Caco-2 (cell line): ENCODE measurements at regions not wholly inside any gene's neighbourhood (a gene's known extent, or its start where the extent isn't known, plus 50 kb on each side); places are given as distances from the start of the nearest gene placed in this dataset.

Experiments used
- BruUV-seq: library from RNA; stranded (reverse); fragments of 400-500 nt; replicated peaks from 2 replicates; lab custom pipeline; 2021; lab: Mats Ljungman, UMichigan
- CTCF ChIA-PET: fragments of 300-600 bp; sonication (Branson Sonifier 250); formaldehyde crosslinking; loops from one replicate; lab custom pipeline; 2022; ENCODE audit warnings: antibody characterized with exemption; lab: Charles Lee
- POLR2A ChIA-PET: fragments of 300-600 bp; sonication (Branson Sonifier 250); formaldehyde crosslinking; loops from one replicate; lab custom pipeline; 2022; ENCODE audit warnings: antibody characterized with exemption; lab: Charles Lee
- DNase-seq, 2 experiments: peaks; one replicate each; pipeline versions ENCODE4 v3.0.0 to v3.0.0-alpha.2; 2020 to 2022
- H3K27me3 ChIP-seq: replicated peaks from 2 replicates; pipeline ENCODE4 v1.6.0; 2011; ENCODE audit warnings: low read length; ENCODE audit not compliant: control insufficient read depth, insufficient read depth
- H3K36me3 ChIP-seq: 2 replicates; pipeline ENCODE4 v1.5.1; 2011; ENCODE audit warnings: low read length; ENCODE audit not compliant: control insufficient read depth, insufficient read depth
- H3K4me1 ChIP-seq: fragments of 250-450 bp; sonication (Bioruptor Pico); 2 replicates; pipeline ENCODE4 v1.5.1; 2020; ENCODE audit warnings: mild to moderate bottlenecking
- H3K4me3 ChIP-seq: 2 replicates; pipeline ENCODE4 v1.5.1; 2011; ENCODE audit warnings: low read depth, mild to moderate bottlenecking, control low read depth, low read length
- H3K9me3 ChIP-seq: fragments of 250-450 bp; sonication (Bioruptor Pico); 2 replicates; pipeline ENCODE4 v1.5.1; 2020; ENCODE audit warnings: mild to moderate bottlenecking, moderate library complexity
- H3K27ac Mint-ChIP-seq: one replicate; pipeline ENCODE4 v1.8.0; 2022; ENCODE audit warnings: mixed read lengths; ENCODE audit not compliant: unreplicated experiment
- H3K27me3 Mint-ChIP-seq: one replicate; pipeline ENCODE4 v1.8.0; 2022; ENCODE audit warnings: mixed read lengths; ENCODE audit not compliant: insufficient read depth, unreplicated experiment
- H3K36me3 Mint-ChIP-seq: one replicate; pipeline ENCODE4 v1.8.0; 2022; ENCODE audit warnings: mild to moderate bottlenecking, mixed read lengths; ENCODE audit not compliant: insufficient read depth, unreplicated experiment
- H3K4me1 Mint-ChIP-seq: one replicate; pipeline ENCODE4 v1.8.0; 2022; ENCODE audit warnings: low read depth, mixed read lengths; ENCODE audit not compliant: unreplicated experiment
- H3K4me3 Mint-ChIP-seq: one replicate; pipeline ENCODE4 v1.8.0; 2022; ENCODE audit warnings: mild to moderate bottlenecking, moderate library complexity, mixed read lengths; ENCODE audit not compliant: unreplicated experiment
- H3K9me3 Mint-ChIP-seq: one replicate; pipeline ENCODE4 v1.8.0; 2022; ENCODE audit warnings: mixed read lengths; ENCODE audit not compliant: unreplicated experiment
- CTCF ChIP-seq, 2 experiments: fragments of 200-600 bp in 1 of 2; IDR thresholded peaks; 1 replicate in 1 of 2; 2 replicates in 1 of 2; pipeline versions ENCODE4 v1.5.1 to v1.8.0; 2011 to 2022; ENCODE audit warnings: antibody characterized with exemption in 1 of 2, control low read depth in 1 of 2, inconsistent platforms in 1 of 2, low read depth in 1 of 2, low read length in 1 of 2, mild to moderate bottlenecking in 1 of 2, moderate library complexity in 1 of 2; ENCODE audit not compliant: insufficient read depth in 1 of 2, severe bottlenecking in 1 of 2, unreplicated experiment in 1 of 2
- intact Hi-C: fragments of 100-400 bp; cut with micrococcal nuclease; formaldehyde crosslinking; loops from one replicate; pipeline ENCODE4 v1.10.0; 2022; ENCODE audit not compliant: unreplicated experiment

- no peak for DNase-seq
- ChIA-PET POLR2A (interaction anchor here (0.7 kb wide), 1 partner anchor 10 kb away, joined by 3 read pairs; no protein-coding TSS in a partner anchor), CTCF (no interaction called here)
- Histone ChIP-seq H3K36me3 (no peaks in the 10 kb centered on the region), H3K27me3 (no peaks in the 10 kb centered on the region), H3K9me3 (no peaks in the 10 kb centered on the region), H3K4me3 (no peak overlapping the region), H3K4me1 (no peaks in the 10 kb centered on the region)
- Mint-ChIP-seq H3K27ac (no peak overlapping the region), H3K4me3 (no peak overlapping the region), H3K27me3 (peaks cover 8% of the 10 kb centered on the region), H3K4me1 (no peaks in the 10 kb centered on the region), H3K36me3 (no peaks in the 10 kb centered on the region), H3K9me3 (no peaks in the 10 kb centered on the region)
- no peak for TF ChIP-seq CTCF (IDR thresholded peaks at IDR 0.05; ENCODE audit: insufficient read depth in 1 of 2, low read depth in 1 of 2, low read length in 1 of 2, severe bottlenecking in 1 of 2, unreplicated experiment in 1 of 2)
- intact Hi-C loops: no loop called here
- BruUV-seq: no TSS peak
Measured at GRCh38 chr7:131865911-131866310, 309.5 kb upstream of the PODXL start.

- Histone ChIP-seq H3K4me1 (no peaks in the 10 kb centered on the region), H3K4me3 (no peak overlapping the region), H3K9me3 (no peaks in the 10 kb centered on the region), H3K27me3 (no peaks in the 10 kb centered on the region), H3K36me3 (no peaks in the 10 kb centered on the region)
- H3K4me3 Mint-ChIP-seq: no peak overlapping the region
- H3K27ac Mint-ChIP-seq: no peak overlapping the region
- H3K36me3 Mint-ChIP-seq: no peaks in the 10 kb centered on the region
- BruUV-seq: no TSS peak
- ChIA-PET CTCF (no interaction called here), POLR2A (no interaction called here)
- peaks cover 4% of the 10 kb centered on the region for H3K27me3 Mint-ChIP-seq
- H3K9me3 Mint-ChIP-seq: no peaks in the 10 kb centered on the region
- intact Hi-C loops: no loop called here
- no peak for DNase-seq
- no peak for TF ChIP-seq CTCF (IDR thresholded peaks at IDR 0.05; ENCODE audit: insufficient read depth in 1 of 2, low read depth in 1 of 2, low read length in 1 of 2, severe bottlenecking in 1 of 2, unreplicated experiment in 1 of 2)
- no peaks in the 10 kb centered on the region for H3K4me1 Mint-ChIP-seq
Measured at GRCh38 chr7:131861620-131862346, 305.4 kb upstream of the PODXL start.

- H3K4me1 Mint-ChIP-seq: no peaks in the 10 kb centered on the region
- no peaks in the 10 kb centered on the region for H3K27me3 ChIP-seq
- H3K4me1 ChIP-seq: no peaks in the 10 kb centered on the region
- intact Hi-C loops: loop anchor here (2.0 kb wide), 1 partner anchor 170 kb away; no protein-coding TSS in a partner anchor
- H3K4me3 Mint-ChIP-seq: no peak overlapping the region
- no peak overlapping the region for H3K27ac Mint-ChIP-seq
- no peaks in the 10 kb centered on the region for H3K36me3 ChIP-seq
- no peak overlapping the region for H3K4me3 ChIP-seq
- H3K27me3 Mint-ChIP-seq: peaks cover 5% of the 10 kb centered on the region
- TF ChIP-seq CTCF (IDR thresholded peaks at IDR 0.05; ENCODE audit: insufficient read depth in 1 of 2, low read depth in 1 of 2, low read length in 1 of 2, severe bottlenecking in 1 of 2, unreplicated experiment in 1 of 2): peak; percentile 87 to 89
- ChIA-PET CTCF (interaction anchor here (0.6 to 2.5 kb wide), 18 partner anchors 8 to 393 kb away, joined by 3 to 22 read pairs (median 3); no protein-coding TSS in a partner anchor), POLR2A (interaction anchor here (0.9 kb wide), 1 partner anchor 64 kb away, joined by 4 read pairs; no protein-coding TSS in a partner anchor)
- no peaks in the 10 kb centered on the region for H3K36me3 Mint-ChIP-seq
- peaks cover 4% of the 10 kb centered on the region for H3K9me3 ChIP-seq
- DNase-seq: peak; percentile 65 to 72
- H3K9me3 Mint-ChIP-seq: peaks cover 13% of the 10 kb centered on the region
- BruUV-seq: no TSS peak
Measured at GRCh38 chr7:131859147-131859821, 302.9 kb upstream of the PODXL start.
